ENCODE measurements at regions not wholly inside any gene's neighbourhood (a gene's known extent, or its start where the extent isn't known, plus 50 kb on each side); places are given as distances from the start of the nearest gene placed in this dataset.
"Not testable (repeated sequence)": the region's sequence is repeated elsewhere in the genome, so short reads cannot be mapped to it uniquely, and the experiment has no call there.

- DNase-seq (ENCODE audit: low spot score), result no peak
Measured at GRCh38 chr4:29948451-29948850, 771.7 kb upstream of the PCDH7 start.

DNA sequence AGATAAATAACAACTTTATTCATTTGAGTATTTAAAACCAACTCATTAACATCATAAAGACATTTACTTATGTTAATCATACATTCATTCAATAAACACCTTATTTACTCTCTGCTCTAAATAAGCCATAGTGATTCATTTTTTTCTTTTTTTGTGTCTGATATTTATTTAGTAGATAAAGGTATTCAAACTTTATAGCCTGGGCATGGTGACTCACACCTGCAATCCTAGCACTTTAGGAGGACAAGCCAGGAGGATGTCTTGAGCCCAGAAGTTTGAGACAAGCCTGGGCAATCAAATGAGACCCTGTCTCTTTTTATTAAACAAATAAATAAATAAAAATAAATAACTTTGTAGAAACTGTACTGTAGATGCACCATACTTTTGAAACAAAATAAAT, 771.3 kb upstream of the PCDH7 start:
- DNase-seq (ENCODE audit: low spot score), result no peak

GRCh38 chr4:29966386-29966785, 753.8 kb upstream of the PCDH7 start:
- DNase-seq (ENCODE audit: low spot score), result no peak

- DNase-seq (ENCODE audit: low spot score), result no peak
Measured at GRCh38 chr4:29970626-29971025, 749.5 kb upstream of the PCDH7 start.

- no peak for DNase-seq (ENCODE audit: low spot score)
Measured at GRCh38 chr4:29972121-29972520, 748.0 kb upstream of the PCDH7 start.

DNA sequence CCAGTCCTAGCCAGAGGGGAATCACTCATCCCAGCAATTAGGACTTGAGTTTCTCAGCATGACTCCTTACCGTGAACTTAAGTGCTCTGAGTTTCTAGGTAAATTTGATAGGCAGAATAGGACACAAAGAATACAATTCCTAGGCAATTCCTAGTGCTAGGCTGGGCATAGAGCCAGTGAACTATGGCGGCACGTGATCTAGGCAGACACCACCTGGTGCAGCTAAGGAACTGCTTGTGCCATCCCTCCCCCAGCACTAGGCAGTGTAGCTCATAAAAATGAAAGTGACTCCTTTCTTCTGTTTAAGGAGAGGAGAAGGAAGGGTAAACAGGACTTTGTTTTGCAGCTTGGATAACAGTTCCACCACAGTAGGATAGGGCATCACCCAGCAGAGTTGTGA, 736.3 kb upstream of the PCDH7 start:
- DNase-seq (ENCODE audit: low spot score), result no peak

DNA sequence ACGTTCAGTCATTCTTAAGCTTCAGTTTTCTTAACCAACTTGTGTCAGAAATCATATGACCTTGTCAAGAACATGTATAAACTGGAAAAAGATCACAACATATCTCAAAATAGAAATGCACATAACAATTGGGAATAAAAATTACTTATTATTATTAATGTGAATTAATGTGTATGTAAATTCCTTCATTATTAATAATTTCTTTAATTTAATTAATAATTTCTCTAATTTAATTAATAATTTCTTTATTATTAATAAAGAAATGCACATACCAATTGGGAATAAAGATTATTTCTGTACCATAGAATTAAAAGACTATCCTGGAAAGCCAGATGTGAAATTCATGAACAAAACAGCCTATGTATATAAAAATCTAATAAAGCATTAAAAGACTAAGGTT, 718.5 kb upstream of the PCDH7 start:
- DNase-seq (ENCODE audit: low spot score), result no peak

GRCh38 chr4:30002341-30002740, 717.8 kb upstream of the PCDH7 start:
- DNase-seq (ENCODE audit: low spot score), result no peak

GRCh38 chr4:30005995-30006394, 714.2 kb upstream of the PCDH7 start:
- DNase-seq (ENCODE audit: low spot score), result no peak

DNA sequence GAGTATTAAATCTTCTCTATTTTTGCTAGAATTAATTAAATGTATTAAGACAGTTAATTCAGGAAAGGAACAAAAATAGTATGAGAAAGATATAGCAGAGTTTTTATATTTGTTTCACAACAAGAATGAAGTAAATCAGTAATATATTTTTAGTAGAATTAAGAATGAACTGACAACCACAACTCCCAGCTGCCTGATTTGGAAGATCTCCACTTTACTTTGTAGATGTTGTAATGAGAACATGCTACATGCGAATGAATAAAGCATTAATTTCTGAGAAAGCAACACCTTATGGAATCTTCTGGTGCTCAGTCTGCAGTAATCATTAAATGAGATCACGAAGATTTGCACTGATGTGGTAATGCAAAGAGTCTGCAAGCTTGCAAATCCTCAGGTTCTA, 695.6 kb upstream of the PCDH7 start:
- no peak for DNase-seq (ENCODE audit: low spot score)

DNA sequence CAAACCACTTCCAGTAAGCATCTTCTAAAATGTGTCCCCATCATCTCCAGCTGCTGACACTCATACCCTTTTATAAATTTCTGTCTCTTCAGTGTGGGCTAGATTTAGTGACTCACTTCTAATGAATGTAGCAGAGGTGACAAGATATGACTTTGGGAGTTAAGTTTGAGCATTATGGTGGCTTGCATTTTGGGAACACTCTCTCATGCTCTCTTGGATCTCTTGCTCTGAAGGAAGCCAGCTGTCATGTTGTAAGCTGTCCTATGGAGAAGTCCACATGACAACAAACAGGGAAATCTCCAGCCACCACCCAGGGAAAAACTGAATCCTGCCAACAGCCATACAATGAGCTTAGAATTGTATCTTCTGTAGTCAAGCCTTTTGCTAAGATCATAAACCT, 691.3 kb upstream of the PCDH7 start:
- DNase-seq (ENCODE audit: low spot score), result no peak

DNA sequence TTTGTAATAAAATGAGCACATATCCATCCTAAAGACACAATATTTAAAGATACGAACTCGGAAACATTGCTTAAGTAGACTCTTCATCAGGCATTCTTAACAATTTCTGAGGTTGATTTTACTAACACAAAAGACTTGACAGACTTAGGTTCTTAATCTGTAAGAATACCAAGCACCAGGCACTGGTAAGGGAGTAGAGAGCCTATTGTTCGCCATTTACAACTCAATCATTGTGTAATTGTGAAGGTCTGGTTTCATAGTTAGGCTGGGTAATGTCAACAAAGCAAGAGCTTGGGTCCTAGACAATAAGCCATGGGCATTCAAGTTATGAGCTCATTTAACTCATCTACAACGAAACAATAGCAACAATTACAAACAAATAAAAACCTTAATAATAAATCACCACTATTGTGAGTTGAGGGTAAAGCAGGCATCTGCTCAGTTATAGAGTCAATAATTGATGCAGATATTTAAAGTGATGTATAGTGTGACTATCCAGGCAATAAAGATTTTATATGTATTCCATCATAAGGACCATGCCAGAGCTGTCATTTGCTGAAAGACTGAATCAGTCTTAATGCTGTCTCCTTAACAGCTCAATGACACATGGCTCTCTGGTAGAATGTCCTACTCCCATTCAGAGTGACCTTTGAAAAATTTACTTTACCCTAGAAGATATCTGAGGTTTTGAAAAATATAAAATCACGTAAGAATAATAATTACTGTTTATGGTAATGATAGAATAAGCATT, 664.0 kb upstream of the PCDH7 start:
- DNase-seq (ENCODE audit: low spot score), result no peak

GRCh38 chr4:30068234-30068633, 651.9 kb upstream of the PCDH7 start:
- DNase-seq (ENCODE audit: low spot score), result no peak

GRCh38 chr4:30073011-30073710, 647.0 kb upstream of the PCDH7 start:
- DNase-seq (ENCODE audit: low spot score), result no peak

GRCh38 chr4:30092420-30093128, 627.6 kb upstream of the PCDH7 start:
- not testable (repeated sequence) for DNase-seq (ENCODE audit: low spot score)

DNA sequence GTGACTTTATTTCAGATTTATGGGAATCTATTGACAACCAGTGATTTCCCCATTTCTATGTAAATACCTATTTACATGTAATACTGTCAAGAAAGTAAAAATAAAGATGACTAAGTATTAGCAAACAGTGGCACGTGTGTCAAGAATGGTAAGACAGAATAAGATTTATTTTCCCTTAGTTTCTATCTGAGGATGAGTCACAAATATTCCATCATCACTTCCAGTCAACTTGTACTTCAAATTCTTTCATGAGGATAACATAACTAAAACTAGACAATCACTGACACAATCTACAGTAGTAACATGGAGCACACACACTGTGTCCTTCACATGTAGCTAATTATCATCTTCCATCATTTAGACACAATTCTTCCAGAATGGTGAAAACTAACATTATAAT, 625.3 kb upstream of the PCDH7 start:
- DNase-seq (ENCODE audit: low spot score), result no peak

- no peak for DNase-seq (ENCODE audit: low spot score)
Measured at GRCh38 chr4:30103455-30103854, 616.7 kb upstream of the PCDH7 start.

- DNase-seq (ENCODE audit: low spot score), result no peak
Measured at GRCh38 chr4:30116401-30116800, 603.8 kb upstream of the PCDH7 start.

- DNase-seq (ENCODE audit: low spot score), result no peak
Measured at GRCh38 chr4:30117433-30117832, 602.7 kb upstream of the PCDH7 start.

GRCh38 chr4:30122711-30123110, 597.5 kb upstream of the PCDH7 start:
- DNase-seq (ENCODE audit: low spot score), result no peak

GRCh38 chr4:30124621-30125020, 595.5 kb upstream of the PCDH7 start:
- not testable (repeated sequence) for DNase-seq (ENCODE audit: low spot score)

GRCh38 chr4:30125868-30126267, 594.3 kb upstream of the PCDH7 start:
- DNase-seq (ENCODE audit: low spot score), result no peak

DNA sequence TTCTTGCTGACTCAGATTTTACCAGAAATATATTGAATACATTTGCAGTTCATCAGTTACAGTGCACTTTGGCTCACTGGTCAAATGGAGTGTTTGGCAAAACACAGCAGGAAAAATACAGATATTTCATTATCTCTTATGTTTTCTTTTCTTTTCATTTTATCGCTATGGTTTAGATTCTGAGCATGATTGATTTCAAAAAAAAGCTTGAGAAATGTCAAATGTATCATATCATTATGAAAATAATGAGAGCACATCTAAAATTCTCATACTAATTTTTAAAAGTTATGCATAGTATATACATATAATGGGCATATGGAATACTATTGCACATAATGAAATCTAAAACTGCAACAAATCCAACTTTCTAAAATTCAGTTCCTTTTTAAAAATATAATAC, 593.8 kb upstream of the PCDH7 start:
- no peak for DNase-seq (ENCODE audit: low spot score)
